ENCODE measurements at regions not wholly inside any gene's neighbourhood (a gene's known extent, or its start where the extent isn't known, plus 50 kb on each side); places are given as distances from the start of the nearest gene placed in this dataset.
"Not testable (repeated sequence)": the region's sequence is repeated elsewhere in the genome, so short reads cannot be mapped to it uniquely, and the experiment has no call there.

DNA sequence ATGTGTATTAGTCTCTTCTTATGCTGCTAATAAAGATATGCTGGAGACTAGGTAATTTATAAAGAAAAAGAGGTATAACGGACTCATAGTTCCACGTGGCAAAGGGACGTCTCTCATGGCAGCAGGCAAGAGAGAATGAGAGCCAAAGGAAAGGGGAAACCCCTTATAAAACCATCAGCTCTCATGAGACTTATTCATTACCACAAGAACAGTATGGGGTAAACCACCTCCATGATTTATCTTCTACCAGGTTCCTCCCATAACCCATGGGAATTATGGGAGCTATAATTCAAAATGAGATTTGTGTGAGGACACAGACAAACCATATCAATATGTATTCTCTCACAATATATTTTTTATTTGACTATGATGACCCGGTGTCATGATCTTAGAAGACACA, 109.1 kb downstream of the UTRN start:
- DNase-seq (ENCODE audit: low spot score) (peak; percentile 40), FAIRE-seq (peak; percentile 69)

DNA sequence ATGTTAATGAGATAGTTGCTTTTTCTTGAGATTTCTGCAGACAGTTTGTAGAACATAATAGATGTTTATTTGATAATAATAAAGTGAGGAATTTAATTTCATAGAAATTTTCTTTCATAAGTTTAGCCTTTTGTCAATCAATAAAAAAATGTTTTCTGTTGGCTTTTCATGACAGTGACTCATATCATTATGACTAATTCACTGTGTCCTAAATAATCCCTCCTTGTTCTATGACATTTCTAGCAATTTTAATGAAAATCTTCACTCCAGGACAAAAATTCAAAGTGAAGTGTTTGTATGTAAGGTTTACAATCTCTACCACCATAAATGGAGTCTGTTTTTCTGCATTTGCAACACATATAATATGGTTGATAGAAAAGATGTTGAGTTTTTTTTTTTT, 109.9 kb downstream of the UTRN start:
- DNase-seq (ENCODE audit: low spot score) (no peak), FAIRE-seq (peak; percentile 53)

DNA sequence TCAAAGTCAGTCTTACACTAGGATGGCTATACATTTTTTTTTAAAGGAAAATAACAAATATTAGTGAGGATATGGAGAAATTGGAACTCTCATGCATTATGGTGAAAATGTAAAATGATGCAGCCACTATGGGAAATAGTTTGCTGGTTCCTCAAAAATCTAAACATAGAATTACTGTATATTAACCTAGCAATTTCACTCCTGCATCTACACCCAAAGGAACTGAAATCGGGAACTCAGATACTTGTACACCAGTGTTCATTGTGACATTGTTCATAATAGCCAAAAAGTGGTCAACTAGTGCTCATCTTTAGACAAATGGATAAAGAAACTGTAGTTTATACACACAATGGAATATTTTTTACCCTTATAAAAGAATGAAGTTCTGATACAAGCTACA, 110.7 kb downstream of the UTRN start:
- DNase-seq (ENCODE audit: low spot score) (no peak), FAIRE-seq (no peak)

DNA sequence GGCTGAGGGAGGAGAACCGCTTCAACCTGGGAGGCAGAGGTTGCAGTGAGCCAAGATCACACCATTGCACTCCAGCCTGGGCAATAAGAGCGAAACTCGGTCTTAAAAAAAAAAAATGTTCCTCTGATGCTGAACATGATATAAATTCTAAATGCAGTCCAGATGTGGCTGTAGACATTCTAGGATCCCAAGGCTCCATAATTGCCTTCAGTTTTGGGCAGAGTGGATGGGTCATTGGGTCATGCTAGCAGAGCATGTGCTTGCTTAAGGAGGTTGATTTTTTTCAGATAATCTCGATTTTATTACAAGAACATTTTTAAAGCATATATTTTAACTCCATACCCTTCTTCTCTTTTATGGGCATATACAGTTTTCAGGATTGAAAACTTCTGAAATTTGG, 112.0 kb downstream of the UTRN start:
- no peak for DNase-seq (ENCODE audit: low spot score)

DNA sequence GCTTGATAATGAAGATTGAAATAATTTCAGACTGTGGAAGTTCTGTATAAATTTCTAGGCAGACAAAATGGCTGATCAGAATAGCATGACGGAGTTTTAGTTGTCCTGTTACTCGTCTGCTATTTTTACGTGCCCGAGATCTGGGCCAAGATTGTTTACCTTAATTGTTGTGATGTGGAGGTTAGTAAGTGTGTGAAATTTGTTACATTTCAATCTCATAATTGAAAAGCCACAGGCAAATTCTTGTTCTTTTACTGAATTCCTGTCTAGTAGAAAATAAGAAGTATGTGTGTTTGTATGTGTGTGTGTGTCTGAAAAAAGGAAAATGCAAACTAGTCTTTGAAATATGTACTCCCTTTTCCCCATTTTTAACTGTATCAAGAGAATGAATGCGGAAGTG, 115.2 kb downstream of the UTRN start:
- DNase-seq (ENCODE audit: low spot score) (no peak), FAIRE-seq (no peak)

More for the DNA sequence above, 112.0 kb downstream of the UTRN start:
- no peak for FAIRE-seq

DNA sequence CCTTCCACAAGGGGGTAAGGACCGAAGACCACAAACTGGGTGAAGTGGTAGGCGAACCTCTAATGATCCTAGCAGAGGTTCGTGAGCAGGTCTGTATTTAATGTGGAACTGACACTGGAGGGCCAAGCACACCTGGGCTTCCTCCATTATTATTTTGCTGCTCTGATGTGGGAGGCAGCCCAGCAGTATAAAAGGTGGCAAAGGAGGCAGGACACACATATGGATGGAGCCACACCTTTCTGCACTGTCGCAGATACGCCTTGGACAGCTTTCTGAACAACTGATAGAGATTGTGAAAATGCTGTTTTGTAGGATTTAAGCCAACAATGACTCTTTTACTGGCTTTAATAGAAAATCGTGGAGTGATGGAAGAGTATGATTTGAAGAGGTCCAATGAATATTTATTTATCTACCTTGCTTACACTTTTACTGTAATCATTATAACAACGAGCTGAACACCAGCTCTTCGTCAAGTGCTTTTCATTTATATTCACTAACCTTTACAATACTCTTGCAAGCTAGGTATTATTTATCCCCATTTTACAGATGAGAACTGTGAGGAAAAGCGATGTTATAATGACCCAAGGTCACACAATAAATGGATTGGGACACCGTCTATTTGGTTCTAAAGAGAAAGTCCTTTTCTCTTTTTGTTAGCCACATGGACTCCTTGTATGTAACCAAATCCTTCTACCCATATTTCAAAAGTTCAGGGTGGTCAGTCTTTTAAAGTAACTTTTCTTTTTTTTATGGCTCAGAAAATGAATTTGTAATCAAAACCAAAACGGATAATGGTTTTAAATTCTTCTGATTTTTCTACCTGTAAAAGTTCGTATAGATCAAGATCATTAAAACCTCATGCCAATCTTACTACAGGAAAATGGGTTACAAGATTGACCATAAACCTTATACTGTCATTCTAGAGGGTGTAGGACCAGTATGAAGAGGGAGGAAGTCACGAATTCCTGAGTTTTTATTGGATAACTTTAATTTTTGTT, 116.9 kb downstream of the UTRN start:
- FAIRE-seq = no peak
- DNase-seq (ENCODE audit: low spot score) = no peak

DNA sequence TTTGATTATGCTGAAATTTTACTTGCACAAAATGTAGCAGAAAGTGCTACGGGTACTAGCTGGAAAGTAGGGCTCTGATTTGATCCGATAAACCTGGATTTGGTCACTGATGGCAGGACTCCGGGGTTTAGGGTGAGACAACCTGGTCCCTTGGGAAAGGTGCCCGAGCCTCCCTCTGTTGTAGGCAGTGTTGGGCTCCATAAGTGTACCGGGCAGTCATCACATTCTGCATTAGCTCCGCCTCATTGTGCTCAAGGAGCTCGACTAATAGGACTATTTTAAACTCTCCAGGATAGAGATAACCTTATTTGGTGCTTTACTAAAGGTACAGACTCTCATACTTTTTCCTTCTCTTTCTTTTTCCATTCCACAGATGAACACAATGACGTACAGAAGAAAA, 117.6 kb downstream of the UTRN start:
- no peak for FAIRE-seq
- DNase-seq (ENCODE audit: low spot score) = no peak

DNA sequence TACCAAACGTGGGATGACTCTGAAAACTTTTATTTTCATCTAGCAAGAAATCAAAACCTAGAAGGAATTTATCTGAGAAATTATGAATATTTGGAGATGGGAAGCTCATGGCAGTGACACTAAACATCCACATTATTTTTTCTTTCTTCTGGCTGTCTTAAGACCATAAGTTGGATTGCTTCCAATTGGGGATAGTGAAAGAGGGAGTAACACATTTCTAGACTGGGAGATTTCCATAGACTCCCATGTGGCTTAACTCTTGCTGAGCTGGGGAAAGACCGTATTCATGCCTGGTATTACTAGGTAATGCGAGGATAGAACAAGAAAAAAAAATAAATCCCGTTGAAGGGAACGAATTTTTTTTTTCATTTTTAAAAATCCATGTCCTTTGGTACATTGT, 120.0 kb downstream of the UTRN start:
- no peak for FAIRE-seq
- no peak for DNase-seq (ENCODE audit: low spot score)

DNA sequence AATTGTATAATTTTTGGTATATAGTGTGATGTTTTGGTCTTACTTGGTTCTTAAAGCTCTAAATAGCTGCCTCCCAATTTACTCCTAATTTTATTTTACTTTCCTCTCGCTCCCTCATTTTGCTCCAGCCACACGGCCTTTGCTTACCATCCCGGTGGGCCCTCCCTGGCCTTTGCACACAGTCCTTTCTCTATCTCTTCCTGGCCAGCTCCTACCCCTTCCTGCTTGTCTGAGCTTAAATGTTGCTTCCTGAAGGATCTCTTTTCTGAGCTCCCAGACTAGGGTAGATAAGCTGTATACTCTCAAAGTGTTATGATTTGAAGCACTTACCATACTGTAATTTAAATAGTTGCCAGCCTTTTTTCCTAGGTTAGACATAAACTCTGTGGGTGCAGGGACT, 121.7 kb downstream of the UTRN start:
- FAIRE-seq = no peak
- no peak for DNase-seq (ENCODE audit: low spot score)

DNA sequence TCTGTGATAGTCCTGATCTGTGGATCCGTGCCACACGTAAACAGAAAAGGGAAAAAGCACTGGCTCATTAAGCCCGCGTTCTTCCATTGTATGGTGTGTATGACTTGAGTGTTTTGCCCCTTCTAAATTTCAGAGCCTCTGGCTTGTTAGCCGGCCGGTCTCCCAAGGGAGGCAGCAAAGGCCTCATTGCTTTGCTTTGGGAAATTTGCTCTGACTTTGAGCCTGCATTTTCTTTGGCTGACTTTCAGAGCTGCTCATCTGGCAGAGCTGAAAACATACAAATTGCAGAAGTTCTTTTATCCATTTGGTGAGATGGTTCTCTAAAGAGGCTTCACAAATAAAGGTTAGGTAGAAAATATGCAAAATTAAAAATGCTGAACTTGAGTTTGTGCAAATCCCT, 123.0 kb downstream of the UTRN start:
- FAIRE-seq (no peak), DNase-seq (ENCODE audit: low spot score) (no peak)

DNA sequence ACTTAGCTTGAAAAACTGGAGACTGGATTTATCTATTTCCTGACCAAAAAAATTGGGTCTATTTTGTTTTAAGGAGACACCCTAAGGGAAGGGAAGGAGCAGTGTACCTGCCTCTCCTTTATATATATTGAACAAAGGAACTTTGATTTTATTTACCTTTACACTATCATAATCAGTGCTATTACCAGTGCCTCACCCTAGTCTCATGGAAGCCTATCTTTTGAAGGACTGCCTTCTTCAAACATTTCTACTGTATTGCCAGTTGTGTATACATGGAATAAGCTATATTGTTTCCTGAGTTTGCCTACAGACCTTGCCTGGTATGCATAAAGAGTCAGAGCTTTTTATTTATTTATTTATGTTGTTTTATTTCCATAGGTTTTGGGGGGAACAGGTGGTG, 124.9 kb downstream of the UTRN start:
- DNase-seq (ENCODE audit: low spot score) = no peak
- no peak for FAIRE-seq

DNA sequence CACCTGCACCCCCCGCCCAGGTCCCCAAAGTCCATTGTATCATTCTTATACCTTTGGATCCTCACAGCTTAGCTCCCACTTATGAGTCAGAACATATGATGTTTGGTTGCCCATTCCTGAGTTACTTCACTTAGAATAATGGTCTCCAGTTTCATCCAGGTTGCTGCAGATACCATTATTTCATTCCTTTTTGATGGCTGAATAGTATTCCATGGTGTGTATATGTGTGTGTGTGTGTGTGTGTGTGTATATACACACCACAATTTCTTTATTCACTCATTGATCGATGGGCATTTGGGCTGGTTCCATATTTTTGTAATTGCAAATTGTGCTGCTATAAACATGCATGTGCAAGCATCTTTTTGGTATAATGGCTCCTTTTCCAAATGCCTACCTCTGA, 125.4 kb downstream of the UTRN start:
- DNase-seq (ENCODE audit: low spot score); FAIRE-seq: not testable (repeated sequence)

DNA sequence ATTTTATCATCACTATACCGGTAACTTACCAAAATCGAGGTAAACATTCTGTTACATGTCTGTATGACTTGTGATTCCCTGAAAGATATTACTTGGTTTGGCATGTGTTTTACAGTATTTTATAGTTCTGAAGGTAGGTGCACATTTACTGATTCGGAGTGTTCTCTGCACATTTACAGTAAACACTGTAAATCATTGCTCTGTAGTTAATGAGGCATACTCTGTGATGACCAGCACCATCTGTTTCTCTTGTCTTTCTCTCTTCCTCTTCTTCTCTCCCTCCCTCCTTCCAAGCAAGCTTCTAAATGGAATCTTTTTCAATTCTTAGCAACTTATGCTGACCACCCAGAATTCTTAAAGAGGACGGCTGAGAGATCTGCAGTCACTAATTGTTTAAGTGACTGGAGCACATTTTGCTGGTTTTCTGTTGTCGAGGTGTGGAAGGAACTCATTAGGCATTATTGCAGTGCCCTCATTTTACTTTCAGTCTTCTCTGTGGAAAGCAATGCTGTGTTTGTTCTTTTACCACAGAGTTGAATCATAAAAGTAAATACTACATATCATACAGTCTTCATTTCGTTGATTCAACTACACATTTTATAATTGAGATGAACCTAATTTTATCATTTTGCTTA, 126.5 kb downstream of the UTRN start:
- DNase-seq (ENCODE audit: low spot score) = peak; percentile 13

DNA sequence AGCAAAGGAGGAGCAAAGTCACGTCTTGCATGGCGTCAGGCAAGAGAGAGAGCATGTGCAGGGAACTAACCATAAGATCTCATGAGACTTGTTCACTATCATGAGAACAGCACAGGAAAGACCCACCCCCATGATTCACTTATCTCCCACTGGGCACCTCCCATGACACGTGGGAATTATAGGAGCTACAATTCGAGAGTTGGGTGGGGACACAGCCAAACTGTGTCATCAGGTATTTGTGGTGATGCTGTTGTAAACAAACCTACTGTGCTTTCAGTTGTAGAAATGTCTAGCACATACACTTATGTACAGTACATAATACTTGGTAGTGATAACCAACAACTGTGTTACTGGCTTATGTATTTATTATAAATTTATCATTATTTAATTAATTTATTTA, 128.3 kb downstream of the UTRN start:
- DNase-seq (ENCODE audit: low spot score) (no peak), FAIRE-seq (no peak)

More for the DNA sequence above, 126.5 kb downstream of the UTRN start:
- peak; percentile 61 for FAIRE-seq

DNA sequence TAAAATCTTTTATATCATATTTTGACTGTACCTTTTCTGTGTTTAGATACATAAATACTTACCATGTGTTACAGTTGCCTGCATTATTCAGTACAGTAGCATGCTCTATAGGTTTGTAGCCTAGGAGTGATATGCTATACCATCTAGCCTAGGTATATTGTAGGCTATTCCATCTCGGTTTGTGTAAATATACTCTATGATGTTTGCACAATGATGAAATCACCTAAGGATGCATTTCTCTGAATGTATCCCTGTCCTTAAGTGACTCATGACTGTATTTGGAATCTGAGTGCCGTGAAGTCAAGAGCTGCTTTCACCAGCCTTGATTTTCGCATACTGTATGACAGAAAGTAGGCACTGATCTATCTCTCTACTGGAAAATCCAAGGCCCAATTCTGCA, 129.9 kb downstream of the UTRN start:
- DNase-seq (ENCODE audit: low spot score) (peak; percentile 71), FAIRE-seq (peak; percentile 83)

DNA sequence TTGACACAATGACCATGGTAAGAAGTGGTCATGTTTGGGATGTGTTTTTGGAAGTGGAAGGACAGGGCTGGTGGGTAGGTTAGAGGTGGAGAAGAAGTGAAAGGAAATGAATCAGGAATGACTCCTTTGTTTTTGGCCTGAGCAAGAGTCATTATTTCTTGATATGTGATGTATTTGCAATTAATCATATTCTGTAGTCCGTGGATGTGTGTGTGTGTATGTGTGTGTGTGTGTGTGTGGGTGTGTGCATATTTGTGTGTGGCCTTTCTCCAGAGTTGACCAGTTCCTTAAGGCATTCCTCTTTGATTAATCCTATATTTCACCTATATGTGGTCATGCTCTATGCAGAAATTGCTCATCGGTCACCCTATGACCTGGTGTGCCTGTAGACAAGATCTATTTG, 130.7 kb downstream of the UTRN start:
- peak; percentile 80 for FAIRE-seq
- peak; percentile 80 for DNase-seq (ENCODE audit: low spot score)

DNA sequence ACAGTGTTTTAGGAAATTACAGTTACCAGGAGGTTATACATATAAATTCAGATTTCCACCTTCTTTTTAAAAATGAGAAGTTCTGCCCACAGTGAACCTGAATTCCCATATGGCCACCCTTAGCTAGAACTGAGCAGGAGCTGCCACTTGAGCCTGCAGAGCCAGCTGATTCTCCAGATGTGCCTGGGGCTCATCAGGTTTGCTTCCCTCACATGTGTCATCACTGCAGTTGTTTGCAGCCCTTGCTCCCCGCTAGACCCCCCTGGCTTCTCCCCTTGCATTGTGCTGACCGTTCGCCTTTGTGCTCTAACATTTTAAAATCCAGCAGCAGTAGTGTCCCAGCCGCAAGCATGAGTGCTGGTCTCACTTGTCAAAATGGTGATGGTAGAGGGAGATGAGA, 131.1 kb downstream of the UTRN start:
- FAIRE-seq (no peak), DNase-seq (ENCODE audit: low spot score) (no peak)

DNA sequence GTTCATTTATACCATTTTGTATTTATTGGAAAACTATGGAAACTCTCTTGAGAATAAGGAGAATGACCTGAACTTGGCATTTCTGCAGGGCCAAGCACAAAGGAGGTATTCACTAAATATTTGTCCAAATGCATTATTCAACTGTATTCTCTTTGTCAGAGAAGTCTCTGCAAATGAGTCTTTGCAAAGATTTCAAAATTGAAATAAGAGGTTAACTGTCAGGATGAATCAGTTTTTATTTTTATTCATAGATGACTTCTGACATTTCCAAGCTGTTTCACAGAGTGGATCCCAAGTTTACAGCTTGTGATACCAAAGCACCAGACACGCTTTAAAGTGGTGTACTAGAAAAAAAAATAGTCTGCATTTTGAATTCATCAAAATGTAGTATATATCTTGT, 131.6 kb downstream of the UTRN start:
- DNase-seq (ENCODE audit: low spot score) (no peak), FAIRE-seq (no peak)

DNA sequence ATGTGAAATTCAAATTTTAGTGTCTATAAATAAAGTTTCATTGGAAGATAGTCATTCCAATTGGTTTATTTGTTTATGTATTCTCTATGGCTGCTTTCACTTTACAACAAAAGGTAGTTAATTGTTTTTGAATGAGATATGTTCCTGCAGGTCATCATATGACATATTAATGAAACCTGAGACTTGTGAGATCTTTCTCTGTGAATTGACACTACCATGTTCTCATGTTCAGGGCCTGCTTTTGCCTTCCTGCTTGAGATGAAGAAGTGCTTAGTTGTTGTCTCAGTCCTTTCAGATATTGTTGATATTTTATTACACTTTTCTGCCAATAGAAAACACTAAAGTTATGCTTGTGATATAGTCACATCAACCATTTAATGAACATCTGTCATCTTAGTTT, 132.5 kb downstream of the UTRN start:
- FAIRE-seq (no peak), DNase-seq (ENCODE audit: low spot score) (no peak)

DNA sequence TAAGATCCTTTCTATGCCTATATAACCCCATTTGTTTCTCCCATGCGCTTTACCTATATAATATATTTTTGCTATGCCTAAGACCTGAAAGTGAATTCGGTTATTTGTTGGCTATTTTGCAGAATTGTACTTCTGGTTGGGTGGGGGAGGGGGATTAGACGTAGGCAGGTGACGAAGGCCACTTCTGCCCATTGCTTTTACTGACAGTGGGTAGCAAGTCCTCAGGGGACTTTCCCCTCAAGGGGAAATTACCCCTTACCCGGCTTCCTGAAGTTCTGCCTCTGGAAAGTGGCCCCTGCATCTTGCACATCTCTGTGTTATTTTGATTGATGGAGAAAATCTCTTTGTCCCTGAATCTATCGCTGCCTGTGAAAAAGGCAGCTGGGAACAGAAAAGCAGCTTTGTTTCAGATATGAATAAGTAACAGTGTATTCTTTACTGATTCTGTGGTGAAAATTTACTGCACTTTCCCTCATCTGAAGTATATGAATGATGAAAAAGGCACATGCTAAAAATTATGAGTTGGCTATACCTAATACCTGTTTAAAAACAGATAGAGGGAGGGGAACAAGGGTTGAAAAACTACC, 133.9 kb downstream of the UTRN start:
- no peak for FAIRE-seq

DNA sequence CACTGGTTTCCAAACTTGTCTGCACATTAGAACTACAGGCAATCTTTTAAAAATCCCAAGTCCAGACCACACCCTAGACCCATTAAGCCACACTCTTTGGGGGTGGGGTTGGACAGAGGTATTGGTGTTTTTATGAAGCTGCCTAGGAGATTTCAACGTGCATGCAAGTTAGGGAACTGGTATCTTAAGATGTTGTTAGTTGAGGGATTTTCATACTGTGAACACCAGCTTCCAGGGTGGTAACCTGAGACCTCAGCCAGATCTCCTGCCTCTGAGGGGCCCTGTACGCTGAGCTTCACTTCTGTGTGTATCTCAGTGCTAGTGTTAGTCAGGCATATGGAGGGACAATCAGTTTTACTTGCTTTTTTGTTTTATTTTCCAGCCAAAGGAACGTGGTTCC, 138.0 kb downstream of the UTRN start:
- FAIRE-seq = no peak
- DNase-seq (ENCODE audit: low spot score) = no peak

More for the DNA sequence above, 133.9 kb downstream of the UTRN start:
- DNase-seq (ENCODE audit: low spot score) = no peak

DNA sequence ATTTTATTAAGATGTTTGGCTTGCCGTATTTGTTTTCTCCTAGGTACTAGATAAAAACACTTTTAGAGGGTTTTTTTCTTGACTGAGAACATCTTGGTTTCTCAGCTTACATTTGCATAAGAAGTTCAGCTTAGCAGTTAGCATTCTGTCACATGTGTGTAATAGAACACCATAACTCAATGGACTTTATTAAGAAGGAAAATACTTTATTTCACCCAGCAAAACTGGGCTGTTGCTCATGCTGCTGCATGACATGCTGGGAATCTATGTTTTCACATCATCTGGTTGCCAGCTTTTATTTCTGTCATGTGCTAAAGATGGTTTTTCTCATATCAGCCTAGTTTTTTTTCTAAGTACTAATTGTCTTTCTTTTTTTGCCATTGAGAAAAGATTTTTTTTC, 144.6 kb downstream of the UTRN start:
- FAIRE-seq = no peak
- DNase-seq (ENCODE audit: low spot score) = no peak

Data from RCC 7860 (cell line).